DOHH2 (cell line): ENCODE measurements at regions not wholly inside any gene's neighbourhood (a gene's known extent, or its start where the extent isn't known, plus 50 kb on each side); places are given as distances from the start of the nearest gene placed in this dataset.

Source experiments
- EZH2phosphoT487 ChIP-seq: fragments of 200-600 bp; sonication (generic); IDR thresholded peaks from 2 replicates; pipeline ENCODE4 v1.6.1; 2017; ENCODE audit warnings: borderline replicate concordance, mild to moderate bottlenecking, antibody characterized with exemption, low read length, moderate library complexity, mixed read lengths
- TF ChIP-seq, protein P1 (sequence below): fragments of 200-600 bp; sonication (generic); IDR thresholded peaks from one replicate; pipeline ENCODE4 v1.5.1; 2014; ENCODE audit warnings: antibody characterized with exemption, mild to moderate bottlenecking, low read depth, low read length; ENCODE audit not compliant: poor library complexity, severe bottlenecking

DNA sequence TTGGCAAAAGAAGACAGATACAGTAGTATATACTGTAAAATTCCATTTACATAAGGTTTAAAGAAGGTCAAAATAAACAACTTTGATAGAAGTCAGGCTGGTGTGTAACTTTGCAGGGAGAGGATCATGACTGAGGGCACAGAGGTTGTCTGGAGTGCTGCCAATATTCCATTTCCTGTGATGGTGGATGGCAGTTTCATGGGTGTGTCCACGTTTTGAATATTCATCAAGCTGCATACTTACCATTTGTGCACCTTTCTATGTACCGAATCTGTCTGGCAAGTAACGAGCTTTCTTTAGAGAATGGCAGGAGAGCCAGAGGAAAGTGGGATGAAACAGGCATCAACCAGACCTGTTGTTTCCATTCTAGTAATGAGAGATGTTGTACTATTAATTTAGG is 420.5 kb upstream of the HTR2A start:
- no peak for TF ChIP-seq EZH2phosphoT487
- TF ChIP-seq, protein P1, sequence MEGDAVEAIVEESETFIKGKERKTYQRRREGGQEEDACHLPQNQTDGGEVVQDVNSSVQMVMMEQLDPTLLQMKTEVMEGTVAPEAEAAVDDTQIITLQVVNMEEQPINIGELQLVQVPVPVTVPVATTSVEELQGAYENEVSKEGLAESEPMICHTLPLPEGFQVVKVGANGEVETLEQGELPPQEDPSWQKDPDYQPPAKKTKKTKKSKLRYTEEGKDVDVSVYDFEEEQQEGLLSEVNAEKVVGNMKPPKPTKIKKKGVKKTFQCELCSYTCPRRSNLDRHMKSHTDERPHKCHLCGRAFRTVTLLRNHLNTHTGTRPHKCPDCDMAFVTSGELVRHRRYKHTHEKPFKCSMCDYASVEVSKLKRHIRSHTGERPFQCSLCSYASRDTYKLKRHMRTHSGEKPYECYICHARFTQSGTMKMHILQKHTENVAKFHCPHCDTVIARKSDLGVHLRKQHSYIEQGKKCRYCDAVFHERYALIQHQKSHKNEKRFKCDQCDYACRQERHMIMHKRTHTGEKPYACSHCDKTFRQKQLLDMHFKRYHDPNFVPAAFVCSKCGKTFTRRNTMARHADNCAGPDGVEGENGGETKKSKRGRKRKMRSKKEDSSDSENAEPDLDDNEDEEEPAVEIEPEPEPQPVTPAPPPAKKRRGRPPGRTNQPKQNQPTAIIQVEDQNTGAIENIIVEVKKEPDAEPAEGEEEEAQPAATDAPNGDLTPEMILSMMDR, result no peak
